ENCODE measurements at regions not wholly inside any gene's neighbourhood (a gene's known extent, or its start where the extent isn't known, plus 50 kb on each side); places are given as distances from the start of the nearest gene placed in this dataset.

DNA sequence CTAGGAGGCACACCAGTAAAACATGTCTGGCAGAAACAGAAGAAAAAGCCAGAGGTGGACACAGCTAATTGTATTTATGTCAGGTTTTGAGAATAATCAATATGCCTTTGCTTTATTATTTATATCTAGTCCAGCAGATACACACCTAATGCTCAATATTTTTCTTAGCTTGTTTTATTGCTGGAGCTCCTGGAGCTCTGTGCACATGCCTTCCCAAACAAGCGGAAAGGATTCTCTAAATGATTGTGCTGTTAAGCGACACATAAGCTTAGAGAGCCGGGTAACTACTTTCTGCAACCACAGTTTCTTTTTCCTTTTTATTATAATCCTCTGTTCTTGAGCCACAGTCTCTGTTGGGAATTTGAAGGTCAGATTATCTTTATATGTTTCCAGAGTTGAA lies 177.3 kb upstream of the ST6GAL2 start:
- Histone ChIP-seq H3K4me3 (no peak overlapping the region), H3K9me2 (replicated peaks; ENCODE audit: insufficient read depth) (no peaks in the 10 kb centered on the region), H3K27ac (no peak overlapping the region), H3K27me3 (no peaks in the 10 kb centered on the region), H4K20me1 (ENCODE audit: insufficient read depth, poor library complexity, severe bottlenecking) (no peaks in the 10 kb centered on the region), H3K4me1 (ENCODE audit: insufficient read depth) (peaks cover 9% of the 10 kb centered on the region), H2AFZ (no peak overlapping the region), H3K36me3 (replicated peaks; ENCODE audit: insufficient read depth, low read depth) (no peaks in the 10 kb centered on the region), H3K9me3 (ENCODE audit: low read depth) (no peaks in the 10 kb centered on the region), H3K79me2 (no peaks in the 10 kb centered on the region), H3K4me2 (no peak overlapping the region)
- 67% methylated on average over 3 of the region's 3 CpGs for WGBS (ENCODE audit: low lambda C conversion rate, missing lambda C conversion rate)
- TF ChIP-seq, protein P1, sequence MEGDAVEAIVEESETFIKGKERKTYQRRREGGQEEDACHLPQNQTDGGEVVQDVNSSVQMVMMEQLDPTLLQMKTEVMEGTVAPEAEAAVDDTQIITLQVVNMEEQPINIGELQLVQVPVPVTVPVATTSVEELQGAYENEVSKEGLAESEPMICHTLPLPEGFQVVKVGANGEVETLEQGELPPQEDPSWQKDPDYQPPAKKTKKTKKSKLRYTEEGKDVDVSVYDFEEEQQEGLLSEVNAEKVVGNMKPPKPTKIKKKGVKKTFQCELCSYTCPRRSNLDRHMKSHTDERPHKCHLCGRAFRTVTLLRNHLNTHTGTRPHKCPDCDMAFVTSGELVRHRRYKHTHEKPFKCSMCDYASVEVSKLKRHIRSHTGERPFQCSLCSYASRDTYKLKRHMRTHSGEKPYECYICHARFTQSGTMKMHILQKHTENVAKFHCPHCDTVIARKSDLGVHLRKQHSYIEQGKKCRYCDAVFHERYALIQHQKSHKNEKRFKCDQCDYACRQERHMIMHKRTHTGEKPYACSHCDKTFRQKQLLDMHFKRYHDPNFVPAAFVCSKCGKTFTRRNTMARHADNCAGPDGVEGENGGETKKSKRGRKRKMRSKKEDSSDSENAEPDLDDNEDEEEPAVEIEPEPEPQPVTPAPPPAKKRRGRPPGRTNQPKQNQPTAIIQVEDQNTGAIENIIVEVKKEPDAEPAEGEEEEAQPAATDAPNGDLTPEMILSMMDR (IDR thresholded peaks at IDR 0.05; ENCODE audit: poor library complexity) = no peak
- TF ChIP-seq EZH2 (IDR thresholded peaks at IDR 0.05; ENCODE audit: borderline replicate concordance) = no peak
- TF ChIP-seq EZH2phosphoT487 (IDR thresholded peaks at IDR 0.05; ENCODE audit: low read depth, severe bottlenecking, unreplicated experiment) = no peak
- no peak for DNase-seq (ENCODE audit: low spot score)

DNA sequence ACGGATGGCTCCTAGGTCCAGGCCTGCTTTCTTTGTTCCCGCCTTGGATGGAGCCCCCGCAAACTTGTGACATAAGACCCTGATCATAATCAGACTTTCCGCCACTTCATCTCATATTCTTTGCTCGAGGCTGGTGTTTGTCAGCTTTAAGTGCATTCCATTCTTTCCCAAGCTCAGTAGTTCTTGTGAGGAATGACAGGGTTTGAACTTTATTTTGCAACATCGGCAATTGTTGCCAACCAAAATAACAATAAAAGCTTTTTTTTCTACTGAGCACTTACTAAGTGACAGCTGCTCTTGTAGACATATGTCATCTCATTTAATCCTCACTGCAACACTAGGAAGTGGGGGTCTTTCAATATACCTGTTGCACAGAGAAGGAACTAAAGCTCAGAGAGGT lies 178.8 kb upstream of the ST6GAL2 start:
- H3K9me3 ChIP-seq (ENCODE audit: low read depth) = no peaks in the 10 kb centered on the region
- H3K4me1 ChIP-seq (ENCODE audit: insufficient read depth) = peaks cover 9% of the 10 kb centered on the region
- TF ChIP-seq EZH2phosphoT487 (IDR thresholded peaks at IDR 0.05; ENCODE audit: low read depth, severe bottlenecking, unreplicated experiment) = no peak
- no peak for TF ChIP-seq EZH2 (IDR thresholded peaks at IDR 0.05; ENCODE audit: borderline replicate concordance)
- TF ChIP-seq, protein P1 (IDR thresholded peaks at IDR 0.05; ENCODE audit: poor library complexity) = no peak
- H3K27me3 ChIP-seq = no peaks in the 10 kb centered on the region
- H4K20me1 ChIP-seq (ENCODE audit: insufficient read depth, poor library complexity, severe bottlenecking) = no peaks in the 10 kb centered on the region
- no peak overlapping the region for H3K4me2 ChIP-seq
- H3K36me3 ChIP-seq (replicated peaks; ENCODE audit: insufficient read depth, low read depth) = no peaks in the 10 kb centered on the region
- H3K4me3 ChIP-seq = no peak overlapping the region
- no peaks in the 10 kb centered on the region for H3K79me2 ChIP-seq
- no peaks in the 10 kb centered on the region for H3K9me2 ChIP-seq (replicated peaks; ENCODE audit: insufficient read depth)
- DNase-seq (ENCODE audit: low spot score) = no peak
- no peak overlapping the region for H3K27ac ChIP-seq
- H2AFZ ChIP-seq = no peak overlapping the region
- 77% methylated on average over 6 of the region's 6 CpGs for WGBS (ENCODE audit: low lambda C conversion rate, missing lambda C conversion rate)

DNA sequence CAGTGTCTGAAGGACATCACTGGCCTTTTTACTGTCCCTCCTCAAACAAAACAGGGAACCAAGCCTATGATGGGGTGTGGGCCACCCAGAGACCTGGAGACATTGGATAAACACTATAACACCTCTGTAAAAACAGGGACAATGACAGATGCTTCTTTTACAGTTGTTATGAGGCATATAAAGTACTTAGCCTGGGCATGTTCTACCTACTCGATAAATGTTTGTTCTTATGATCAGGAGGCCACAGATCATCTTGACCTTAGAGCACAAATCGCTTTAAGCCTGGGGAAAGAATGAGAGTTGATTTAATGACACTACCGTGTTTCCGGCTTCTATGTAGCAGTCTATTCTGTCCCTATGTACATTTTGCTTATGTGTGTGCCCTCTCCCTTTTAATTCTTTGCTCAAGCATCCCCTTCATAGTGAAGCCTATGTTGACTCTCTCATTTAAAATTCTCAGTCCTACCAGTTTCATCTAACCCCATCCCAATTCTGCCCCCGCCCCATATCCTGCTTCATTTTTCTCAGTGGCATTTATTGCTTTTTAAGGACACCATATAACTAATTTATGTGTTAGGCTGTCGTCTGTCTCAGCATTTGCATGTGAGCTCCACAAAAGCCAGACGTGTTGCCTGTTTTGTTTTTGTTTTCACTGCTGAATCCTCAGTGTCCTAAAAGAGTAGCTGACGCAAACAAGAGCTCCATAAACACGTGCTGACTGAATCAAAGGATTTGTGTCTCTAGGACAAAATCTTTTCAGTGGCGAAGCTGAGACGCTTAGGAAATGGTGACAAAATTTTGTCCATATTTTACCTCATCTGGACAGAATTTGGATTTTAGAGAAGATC lies 182.3 kb upstream of the ST6GAL2 start:
- no peak for DNase-seq (ENCODE audit: low spot score)
- WGBS (ENCODE audit: low lambda C conversion rate, missing lambda C conversion rate) = 69% methylated on average over 11 of the region's 11 CpGs

More for the DNA sequence above, 182.3 kb upstream of the ST6GAL2 start:
- no peak overlapping the region for H3K4me2 ChIP-seq
- no peaks in the 10 kb centered on the region for H4K20me1 ChIP-seq (ENCODE audit: insufficient read depth, poor library complexity, severe bottlenecking)
- TF ChIP-seq EZH2phosphoT487 (IDR thresholded peaks at IDR 0.05; ENCODE audit: low read depth, severe bottlenecking, unreplicated experiment) (no peak), EZH2 (IDR thresholded peaks at IDR 0.05; ENCODE audit: borderline replicate concordance) (no peak)
- TF ChIP-seq, protein P1 (IDR thresholded peaks at IDR 0.05; ENCODE audit: poor library complexity) = no peak
- H2AFZ ChIP-seq = no peak overlapping the region
- H3K36me3 ChIP-seq (replicated peaks; ENCODE audit: insufficient read depth, low read depth) = no peaks in the 10 kb centered on the region
- H3K79me2 ChIP-seq = no peaks in the 10 kb centered on the region
- no peaks in the 10 kb centered on the region for H3K9me2 ChIP-seq (replicated peaks; ENCODE audit: insufficient read depth)
- H3K27ac ChIP-seq = no peak overlapping the region
- H3K4me3 ChIP-seq = no peak overlapping the region
- H3K9me3 ChIP-seq (ENCODE audit: low read depth) = no peaks in the 10 kb centered on the region
- no peaks in the 10 kb centered on the region for H3K27me3 ChIP-seq
- H3K4me1 ChIP-seq (ENCODE audit: insufficient read depth) = peaks cover 9% of the 10 kb centered on the region

Measured in hepatocyte (in vitro differentiated cells).